ENCODE measurements at regions not wholly inside any gene's neighbourhood (a gene's known extent, or its start where the extent isn't known, plus 50 kb on each side); places are given as distances from the start of the nearest gene placed in this dataset.
"Not testable (repeated sequence)": the region's sequence is repeated elsewhere in the genome, so short reads cannot be mapped to it uniquely, and the experiment has no call there.

- not testable (repeated sequence) for DNase-seq (ENCODE audit: low spot score); FAIRE-seq
These were observed 710.3 kb downstream of the GBE1 start for GRCh38 chr3:81051133-81051532.

- FAIRE-seq (no peak), DNase-seq (ENCODE audit: low spot score) (no peak)
These were observed 713.3 kb downstream of the GBE1 start for GRCh38 chr3:81048058-81048665.

GRCh38 chr3:81045976-81046375 is 715.5 kb downstream of the GBE1 start:
- DNase-seq (ENCODE audit: low spot score) (no peak), FAIRE-seq (no peak)

GRCh38 chr3:81045246-81045645 is 716.2 kb downstream of the GBE1 start:
- DNase-seq (ENCODE audit: low spot score) (no peak), FAIRE-seq (no peak)

- FAIRE-seq: no peak
- DNase-seq (ENCODE audit: low spot score): no peak
These were observed 717.7 kb downstream of the GBE1 start for GRCh38 chr3:81043660-81044199.

- FAIRE-seq (no peak), DNase-seq (ENCODE audit: low spot score) (no peak)
These were observed 718.4 kb downstream of the GBE1 start for GRCh38 chr3:81043009-81043408.

GRCh38 chr3:81041331-81041730 is 720.1 kb downstream of the GBE1 start:
- FAIRE-seq (no peak), DNase-seq (ENCODE audit: low spot score) (no peak)

- DNase-seq (ENCODE audit: low spot score): no peak
- no peak for FAIRE-seq
These were observed 721.3 kb downstream of the GBE1 start for GRCh38 chr3:81040107-81040506.

- DNase-seq (ENCODE audit: low spot score) (no peak), FAIRE-seq (no peak)
These were observed 727.8 kb downstream of the GBE1 start for GRCh38 chr3:81033684-81034083.

GRCh38 chr3:81033185-81033584 is 728.3 kb downstream of the GBE1 start:
- no peak for FAIRE-seq
- DNase-seq (ENCODE audit: low spot score): no peak

GRCh38 chr3:81029861-81030260 is 731.6 kb downstream of the GBE1 start:
- DNase-seq (ENCODE audit: low spot score) (no peak), FAIRE-seq (no peak)

GRCh38 chr3:81027344-81027743 is 734.1 kb downstream of the GBE1 start:
- no peak for FAIRE-seq
- no peak for DNase-seq (ENCODE audit: low spot score)

GRCh38 chr3:81024560-81024959 is 736.9 kb downstream of the GBE1 start:
- DNase-seq (ENCODE audit: low spot score) (no peak), FAIRE-seq (no peak)

- no peak for DNase-seq (ENCODE audit: low spot score)
- FAIRE-seq: no peak
These were observed 739.1 kb downstream of the GBE1 start for GRCh38 chr3:81022339-81022738.

- no peak for FAIRE-seq
- DNase-seq (ENCODE audit: low spot score): no peak
These were observed 748.1 kb downstream of the GBE1 start for GRCh38 chr3:81013360-81013759.

GRCh38 chr3:81005992-81006391 is 755.5 kb downstream of the GBE1 start:
- FAIRE-seq: no peak
- DNase-seq (ENCODE audit: low spot score): no peak

GRCh38 chr3:81003817-81004216 is 757.6 kb downstream of the GBE1 start:
- DNase-seq (ENCODE audit: low spot score) (no peak), FAIRE-seq (no peak)

- no peak for DNase-seq (ENCODE audit: low spot score)
- FAIRE-seq: no peak
These were observed 758.3 kb downstream of the GBE1 start for GRCh38 chr3:81003008-81003645.

- DNase-seq (ENCODE audit: low spot score) (no peak), FAIRE-seq (no peak)
These were observed 762.0 kb downstream of the GBE1 start for GRCh38 chr3:80999481-80999880.

GRCh38 chr3:80998022-80998421 is 763.4 kb downstream of the GBE1 start:
- FAIRE-seq (no peak), DNase-seq (ENCODE audit: low spot score) (no peak)

- no peak for FAIRE-seq
- DNase-seq (ENCODE audit: low spot score): no peak
These were observed 763.8 kb downstream of the GBE1 start for GRCh38 chr3:80997622-80998021.

GRCh38 chr3:80994767-80995166 is 766.7 kb downstream of the GBE1 start:
- no peak for FAIRE-seq

GRCh38 chr3:80994085-80994665 is 767.3 kb downstream of the GBE1 start:
- FAIRE-seq: no peak
- DNase-seq (ENCODE audit: low spot score): no peak

More at GRCh38 chr3:80994767-80995166, 766.7 kb downstream of the GBE1 start:
- no peak for DNase-seq (ENCODE audit: low spot score)

All from urothelium cell line (cell line).